IMR-90 (cell line): ENCODE measurements at regions not wholly inside any gene's neighbourhood (a gene's known extent, or its start where the extent isn't known, plus 50 kb on each side); places are given as distances from the start of the nearest gene placed in this dataset.

ENCODE experiments used
- ATAC-seq: fragments of 200-7000 bp; cut with Tn5 transposase; 2 replicates; pipeline ENCODE4 v1.9.1; 2020; ENCODE audit warnings: low read depth, mild to moderate bottlenecking, moderate library complexity
- BruUV-seq: library from RNA; stranded (reverse); fragments of 400-500 nt; replicated peaks from 2 replicates; lab custom pipeline; 2021; lab: Mats Ljungman, UMichigan
- CTCF ChIA-PET: fragments of 300-600 bp; formaldehyde crosslinking; extraction: SDS; loops from one replicate; lab custom pipeline; 2021; ENCODE audit warnings: antibody characterized with exemption; lab: Yijun Ruan, JAX
- POLR2A ChIA-PET: fragments of 300-600 bp; sonication (Branson Sonifier 250); formaldehyde crosslinking; loops from one replicate; lab custom pipeline; 2022; ENCODE audit warnings: antibody characterized with exemption; ENCODE audit not compliant: unreplicated experiment; lab: Charles Lee
- DNase-seq: peaks from one replicate; pipeline ENCODE4 v3.0.0; 2013
- H2AFZ ChIP-seq: replicated peaks from 2 replicates; pipeline ENCODE3; 2013; ENCODE audit warnings: low read length, mild to moderate bottlenecking; ENCODE audit not compliant: poor library complexity
- H2AK5ac ChIP-seq: 2 replicates; pipeline ENCODE4 v1.6.1; 2013; ENCODE audit warnings: low read depth, low read length, inconsistent platforms
- H2AK9ac ChIP-seq: replicated peaks from 2 replicates; pipeline ENCODE3; 2013; ENCODE audit warnings: mild to moderate bottlenecking, low read depth, low read length, moderate library complexity; ENCODE audit not compliant: poor library complexity
- H2BK120ac ChIP-seq: 2 replicates; pipeline ENCODE4 v1.6.1; 2013; ENCODE audit warnings: low read depth, low read length, inconsistent platforms
- H2BK15ac ChIP-seq: 3 replicates; pipeline ENCODE4 v1.6.1; 2013; ENCODE audit warnings: low read depth, low read length, inconsistent platforms
- H2BK20ac ChIP-seq: 2 replicates; pipeline ENCODE4 v1.6.1; 2013; ENCODE audit warnings: low read depth, mild to moderate bottlenecking, inconsistent platforms, low read length, moderate library complexity
- H2BK5ac ChIP-seq: 2 replicates; pipeline ENCODE4 v1.6.1; 2013; ENCODE audit warnings: mild to moderate bottlenecking, low read depth, low read length, inconsistent platforms; ENCODE audit not compliant: poor library complexity, severe bottlenecking
- H3K14ac ChIP-seq: replicated peaks from 2 replicates; pipeline ENCODE4 v1.6.1; 2013; ENCODE audit warnings: low read depth, low read length, inconsistent platforms
- H3K18ac ChIP-seq: 2 replicates; pipeline ENCODE4 v1.6.1; 2013; ENCODE audit warnings: low read depth, low read length, control low read depth
- H3K23ac ChIP-seq: 2 replicates; pipeline ENCODE4 v1.6.1; 2013; ENCODE audit warnings: low read depth, low read length, inconsistent platforms
- H3K27ac ChIP-seq: 2 replicates; pipeline ENCODE4 v1.5.1; 2013; ENCODE audit warnings: mild to moderate bottlenecking, control low read depth, low read length; ENCODE audit not compliant: insufficient read depth
- H3K27me3 ChIP-seq: 2 replicates; pipeline ENCODE4 v1.6.1; 2013; ENCODE audit warnings: low read length; ENCODE audit not compliant: control insufficient read depth, insufficient read depth
- H3K36me3 ChIP-seq: 2 replicates; pipeline ENCODE4 v1.6.1; 2013; ENCODE audit warnings: low read length, mixed read lengths; ENCODE audit not compliant: control insufficient read depth, insufficient read depth
- H3K4ac ChIP-seq: 2 replicates; pipeline ENCODE4 v1.6.1; 2013; ENCODE audit warnings: low read depth, low read length, inconsistent platforms
- H3K4me1 ChIP-seq: 2 replicates; pipeline ENCODE4 v1.6.1; 2013; ENCODE audit warnings: low read length, mixed read lengths; ENCODE audit not compliant: control insufficient read depth, insufficient read depth
- H3K4me2 ChIP-seq: 2 replicates; pipeline ENCODE4 v1.6.1; 2013; ENCODE audit warnings: low read depth, mild to moderate bottlenecking, control low read depth, low read length, moderate library complexity
- H3K4me3 ChIP-seq: 2 replicates; pipeline ENCODE4 v1.5.1; 2013; ENCODE audit warnings: low read depth, mild to moderate bottlenecking, control low read depth, low read length, moderate library complexity; ENCODE audit not compliant: insufficient read depth
- H3K56ac ChIP-seq: 2 replicates; pipeline ENCODE4 v1.6.1; 2013; ENCODE audit warnings: low read length, inconsistent platforms; ENCODE audit not compliant: insufficient read depth; ENCODE audit errors: extremely low read depth
- H3K79me1 ChIP-seq, 2 experiments: 2 replicates each; pipeline ENCODE4 v1.6.1; 2013; ENCODE audit warnings: low read length in 2 of 2, inconsistent platforms in 1 of 2, low read depth in 1 of 2
- H3K9ac ChIP-seq: 2 replicates; pipeline ENCODE4 v1.6.1; 2013; ENCODE audit warnings: low read depth, low read length, control low read depth
- H3K9me1 ChIP-seq: 2 replicates; pipeline ENCODE4 v1.6.1; 2013; ENCODE audit warnings: low read length, inconsistent platforms; ENCODE audit not compliant: insufficient read depth
- H3K9me3 ChIP-seq: 2 replicates; pipeline ENCODE4 v1.6.1; 2013; ENCODE audit warnings: low read length; ENCODE audit not compliant: control insufficient read depth, insufficient read depth
- H4K20me1 ChIP-seq: 2 replicates; pipeline ENCODE4 v1.6.1; 2013; ENCODE audit warnings: low read length, inconsistent platforms; ENCODE audit not compliant: insufficient read depth
- H4K5ac ChIP-seq: 2 replicates; pipeline ENCODE4 v1.6.1; 2013; ENCODE audit warnings: mild to moderate bottlenecking, low read depth, low read length, control low read depth
- H4K8ac ChIP-seq, 2 experiments: 2 replicates each; pipeline ENCODE4 v1.6.1; 2013; ENCODE audit warnings: low read depth in 2 of 2, low read length in 2 of 2, control low read depth in 1 of 2, inconsistent platforms in 1 of 2
- H4K91ac ChIP-seq: 2 replicates; pipeline ENCODE4 v1.6.1; 2013; ENCODE audit warnings: low read depth, low read length, inconsistent platforms; ENCODE audit not compliant: insufficient read depth
- BHLHE40 ChIP-seq: fragments of 150-350 bp; IDR thresholded peaks from 2 replicates; pipeline ENCODE4 v1.6.1; 2016; ENCODE audit warnings: mild to moderate bottlenecking, low read depth, low read length
- CEBPB ChIP-seq: IDR thresholded peaks from 2 replicates; pipeline ENCODE4 v1.6.1; 2012; ENCODE audit warnings: low read depth, low read length, improper control_type of control experiment
- CHD1 ChIP-seq: IDR thresholded peaks from 2 replicates; pipeline ENCODE4 v1.6.1; 2012; ENCODE audit warnings: low read depth, low read length, improper control_type of control experiment
- FOS ChIP-seq: fragments of 150-350 bp; IDR thresholded peaks from 2 replicates; pipeline ENCODE4 v1.6.1; 2016; ENCODE audit warnings: low read depth, low read length
- MAFK ChIP-seq: IDR thresholded peaks from 2 replicates; pipeline ENCODE4 v1.6.1; 2012; ENCODE audit warnings: low read depth, low read length, improper control_type of control experiment
- MAZ ChIP-seq: IDR thresholded peaks from 2 replicates; pipeline ENCODE4 v1.6.1; 2012; ENCODE audit warnings: low read depth, mild to moderate bottlenecking, low read length, improper control_type of control experiment, moderate library complexity, borderline replicate concordance
- MXI1 ChIP-seq: IDR thresholded peaks from 2 replicates; pipeline ENCODE4 v1.6.1; 2012; ENCODE audit warnings: low read depth, mild to moderate bottlenecking, low read length, moderate library complexity, borderline replicate concordance
- NFE2L2 ChIP-seq: fragments of 150-350 bp; IDR thresholded peaks from 2 replicates; pipeline ENCODE4 v1.6.1; 2016; ENCODE audit warnings: low read depth, mild to moderate bottlenecking, low read length
- POLR2A ChIP-seq: IDR thresholded peaks from 2 replicates; pipeline ENCODE4 v1.6.1; 2012; ENCODE audit warnings: mild to moderate bottlenecking, low read depth, low read length
- RAD21 ChIP-seq: IDR thresholded peaks from 2 replicates; pipeline ENCODE4 v1.6.1; 2012; ENCODE audit warnings: low read length, improper control_type of control experiment
- RCOR1 ChIP-seq: IDR thresholded peaks from 2 replicates; pipeline ENCODE4 v1.6.1; 2012; ENCODE audit warnings: mild to moderate bottlenecking, low read length, improper control_type of control experiment; ENCODE audit not compliant: insufficient replicate concordance
- RFX5 ChIP-seq: IDR thresholded peaks from 2 replicates; pipeline ENCODE4 v1.8.0; 2012; ENCODE audit warnings: low read depth, mild to moderate bottlenecking, low read length, moderate library complexity
- SMC3 ChIP-seq: fragments of 150-350 bp; IDR thresholded peaks from 2 replicates; pipeline ENCODE4 v1.6.1; 2016; ENCODE audit warnings: low read depth, mild to moderate bottlenecking, antibody characterized with exemption, low read length, moderate library complexity
- WGBS, 2 experiments: methylation state at CpG; one replicate each; pipeline versions ENCODE4 v1.1.5 to v1.1.7; 2013; ENCODE audit warnings: missing lambda C conversion rate in 2 of 2; ENCODE audit not compliant: insufficient read length in 1 of 2; ENCODE audit errors: extremely low coverage in 2 of 2; 5-methylcytosine and 5-hydroxymethylcytosine counted together
- dilution Hi-C: fragments of 300-500 bp; cut with HindIII; formaldehyde crosslinking; loops from one replicate; pipeline ENCODE4 v1.14.3; 2018; ENCODE audit warnings: low sequenced_read_pairs; ENCODE audit not compliant: unreplicated experiment
- in situ Hi-C: fragments of 300-500 bp; cut with MboI; formaldehyde crosslinking; loops from 3 replicates; pipeline ENCODE4 v1.14.3; 2019; ENCODE audit warnings: low sequenced_read_pairs, inconsistent platforms, mixed read lengths
- intact Hi-C: fragments of 100-400 bp; cut with micrococcal nuclease; formaldehyde crosslinking; loops from 2 replicates; pipeline ENCODE4 v1.10.0; 2022
- TF ChIP-seq, protein P1 (sequence below): fragments of 150-350 bp; IDR thresholded peaks from 2 replicates; pipeline ENCODE4 v1.6.1; 2017; ENCODE audit warnings: mild to moderate bottlenecking, antibody characterized with exemption, low read length, low read depth
- TF ChIP-seq, protein P2 (sequence below): fragments of 150-350 bp; IDR thresholded peaks from 2 replicates; pipeline ENCODE4 v1.6.1; 2016; ENCODE audit warnings: low read depth, mild to moderate bottlenecking, low read length, moderate library complexity, borderline replicate concordance
- TF ChIP-seq, protein P3 (sequence below): conservative IDR thresholded peaks from 2 replicates; pipeline ENCODE4 v1.5.1; 2012; ENCODE audit warnings: mild to moderate bottlenecking, low read depth, low read length, improper control_type of control experiment

DNA sequence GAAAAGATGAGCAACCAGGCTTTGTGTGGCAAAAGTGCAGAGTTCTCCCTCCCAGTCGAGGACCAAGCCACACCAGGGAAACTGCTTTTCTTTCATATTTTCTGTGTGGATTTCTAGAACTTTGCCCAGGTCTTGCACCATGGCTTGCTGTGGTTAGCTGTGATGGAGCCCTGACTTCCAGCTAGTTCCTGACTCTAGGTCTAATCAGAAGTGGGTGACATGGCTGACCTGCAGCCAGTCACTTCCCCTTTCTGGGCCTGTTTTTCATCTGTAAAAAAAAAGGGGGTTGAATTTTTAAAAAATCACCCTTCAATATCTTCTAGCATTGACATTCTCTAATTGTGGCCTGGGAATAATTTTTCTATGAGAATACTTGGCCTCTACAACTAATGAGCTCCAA is 491.2 kb upstream of the USP24 start:
- no peaks in the 10 kb centered on the region for H3K27me3 ChIP-seq
- no peak overlapping the region for H3K23ac ChIP-seq
- H3K9me1 ChIP-seq: 0 out of 2 replicates have a peak, but pooled peaks cover 5% of the 10 kb centered on the region
- H2BK120ac ChIP-seq: peak overlapping the region; percentile 42
- BruUV-seq: no TSS peak
- no peak overlapping the region for H3K14ac ChIP-seq
- H3K4ac ChIP-seq: peak overlapping the region; percentile 43; the same call in 1 of the 2 replicates
- no peak overlapping the region for H2BK5ac ChIP-seq
- H3K18ac ChIP-seq: peak overlapping the region; percentile 72; the same call in 1 of the 2 replicates
- no peak overlapping the region for H2AFZ ChIP-seq
- peaks cover 12% of the 10 kb centered on the region for H3K4me1 ChIP-seq
- DNase-seq (no peak), ATAC-seq (no peak)
- no peak overlapping the region for H3K4me2 ChIP-seq
- peak overlapping the region; percentile 37; the same call in 1 of the 2 replicates for H4K5ac ChIP-seq
- H3K36me3 ChIP-seq: no peaks in the 10 kb centered on the region
- in situ Hi-C loops: no loop called here
- no CpG with 5 or more reads among the region's 1 CpG for WGBS, 2 experiments
- no peak overlapping the region; a peak in 1 of 4 replicates for H4K8ac ChIP-seq
- TF ChIP-seq MAZ: no peak
- TF ChIP-seq, protein P1, sequence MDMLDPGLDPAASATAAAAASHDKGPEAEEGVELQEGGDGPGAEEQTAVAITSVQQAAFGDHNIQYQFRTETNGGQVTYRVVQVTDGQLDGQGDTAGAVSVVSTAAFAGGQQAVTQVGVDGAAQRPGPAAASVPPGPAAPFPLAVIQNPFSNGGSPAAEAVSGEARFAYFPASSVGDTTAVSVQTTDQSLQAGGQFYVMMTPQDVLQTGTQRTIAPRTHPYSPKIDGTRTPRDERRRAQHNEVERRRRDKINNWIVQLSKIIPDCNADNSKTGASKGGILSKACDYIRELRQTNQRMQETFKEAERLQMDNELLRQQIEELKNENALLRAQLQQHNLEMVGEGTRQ: no peak
- TF ChIP-seq POLR2A: no peak
- no peak for TF ChIP-seq CEBPB
- TF ChIP-seq RAD21: no peak
- TF ChIP-seq RFX5: no peak
- TF ChIP-seq, protein P2, sequence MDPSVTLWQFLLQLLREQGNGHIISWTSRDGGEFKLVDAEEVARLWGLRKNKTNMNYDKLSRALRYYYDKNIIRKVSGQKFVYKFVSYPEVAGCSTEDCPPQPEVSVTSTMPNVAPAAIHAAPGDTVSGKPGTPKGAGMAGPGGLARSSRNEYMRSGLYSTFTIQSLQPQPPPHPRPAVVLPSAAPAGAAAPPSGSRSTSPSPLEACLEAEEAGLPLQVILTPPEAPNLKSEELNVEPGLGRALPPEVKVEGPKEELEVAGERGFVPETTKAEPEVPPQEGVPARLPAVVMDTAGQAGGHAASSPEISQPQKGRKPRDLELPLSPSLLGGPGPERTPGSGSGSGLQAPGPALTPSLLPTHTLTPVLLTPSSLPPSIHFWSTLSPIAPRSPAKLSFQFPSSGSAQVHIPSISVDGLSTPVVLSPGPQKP: no peak
- no peak for TF ChIP-seq FOS
- no peak for TF ChIP-seq SMC3
- no peak for TF ChIP-seq BHLHE40
- TF ChIP-seq MAFK: no peak
- no peak for TF ChIP-seq CHD1
- TF ChIP-seq, protein P3, sequence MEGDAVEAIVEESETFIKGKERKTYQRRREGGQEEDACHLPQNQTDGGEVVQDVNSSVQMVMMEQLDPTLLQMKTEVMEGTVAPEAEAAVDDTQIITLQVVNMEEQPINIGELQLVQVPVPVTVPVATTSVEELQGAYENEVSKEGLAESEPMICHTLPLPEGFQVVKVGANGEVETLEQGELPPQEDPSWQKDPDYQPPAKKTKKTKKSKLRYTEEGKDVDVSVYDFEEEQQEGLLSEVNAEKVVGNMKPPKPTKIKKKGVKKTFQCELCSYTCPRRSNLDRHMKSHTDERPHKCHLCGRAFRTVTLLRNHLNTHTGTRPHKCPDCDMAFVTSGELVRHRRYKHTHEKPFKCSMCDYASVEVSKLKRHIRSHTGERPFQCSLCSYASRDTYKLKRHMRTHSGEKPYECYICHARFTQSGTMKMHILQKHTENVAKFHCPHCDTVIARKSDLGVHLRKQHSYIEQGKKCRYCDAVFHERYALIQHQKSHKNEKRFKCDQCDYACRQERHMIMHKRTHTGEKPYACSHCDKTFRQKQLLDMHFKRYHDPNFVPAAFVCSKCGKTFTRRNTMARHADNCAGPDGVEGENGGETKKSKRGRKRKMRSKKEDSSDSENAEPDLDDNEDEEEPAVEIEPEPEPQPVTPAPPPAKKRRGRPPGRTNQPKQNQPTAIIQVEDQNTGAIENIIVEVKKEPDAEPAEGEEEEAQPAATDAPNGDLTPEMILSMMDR: no peak
- no peak for TF ChIP-seq RCOR1
- TF ChIP-seq NFE2L2: no peak
- no peak for TF ChIP-seq MXI1
- 0 out of 2 replicates have a peak overlapping the region, but pooled peaks have one; percentile 51 for H2AK5ac ChIP-seq
- intact Hi-C loops: no loop called here
- H3K56ac ChIP-seq: no peak overlapping the region
- H3K27ac ChIP-seq: peak overlapping the region; percentile 11; the same call in 1 of the 2 replicates
- POLR2A ChIA-PET: no interaction called here
- H4K91ac ChIP-seq: peak overlapping the region; percentile 37
- H2BK15ac ChIP-seq: 0 out of 3 replicates have a peak overlapping the region, but pooled peaks have one; percentile 1
- H4K20me1 ChIP-seq: no peaks in the 10 kb centered on the region
- CTCF ChIA-PET: no interaction called here
- H3K9ac ChIP-seq: no peak overlapping the region
- H3K79me1 ChIP-seq: no peaks in the 10 kb centered on the region
- H3K9me3 ChIP-seq: no peaks in the 10 kb centered on the region
- dilution Hi-C loops: no loop called here
- no peak overlapping the region for H3K4me3 ChIP-seq
- no peak overlapping the region for H2AK9ac ChIP-seq
- peak overlapping the region; percentile 32; the same call in 1 of the 2 replicates for H2BK20ac ChIP-seq
